ENCODE measurements at regions not wholly inside any gene's neighbourhood (a gene's known extent, or its start where the extent isn't known, plus 50 kb on each side); places are given as distances from the start of the nearest gene placed in this dataset.
A peak's percentile ranks its signal among the peaks of the same experiment; 100 is the strongest.

DNA sequence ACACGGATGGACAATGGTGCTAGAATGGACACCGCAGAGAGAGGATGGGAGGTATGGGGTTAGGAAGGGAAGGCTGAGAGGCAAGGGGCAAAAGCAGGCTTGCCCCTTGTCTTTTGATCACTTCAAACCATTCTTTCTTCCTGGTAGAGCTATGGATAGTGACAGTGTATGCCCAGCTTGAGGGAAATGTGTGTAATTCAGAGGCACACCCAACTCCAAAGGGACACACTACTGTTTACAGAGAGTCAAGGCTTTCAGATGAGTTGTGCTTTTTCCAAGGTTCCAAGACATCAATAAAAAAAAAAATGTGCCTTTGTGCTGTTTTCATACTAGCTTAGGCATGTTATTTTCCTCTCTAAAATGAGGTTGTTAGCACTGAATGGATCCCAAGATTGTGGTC lies 185.0 kb downstream of the MCHR2 start (continued):
- TF ChIP-seq, protein P1, sequence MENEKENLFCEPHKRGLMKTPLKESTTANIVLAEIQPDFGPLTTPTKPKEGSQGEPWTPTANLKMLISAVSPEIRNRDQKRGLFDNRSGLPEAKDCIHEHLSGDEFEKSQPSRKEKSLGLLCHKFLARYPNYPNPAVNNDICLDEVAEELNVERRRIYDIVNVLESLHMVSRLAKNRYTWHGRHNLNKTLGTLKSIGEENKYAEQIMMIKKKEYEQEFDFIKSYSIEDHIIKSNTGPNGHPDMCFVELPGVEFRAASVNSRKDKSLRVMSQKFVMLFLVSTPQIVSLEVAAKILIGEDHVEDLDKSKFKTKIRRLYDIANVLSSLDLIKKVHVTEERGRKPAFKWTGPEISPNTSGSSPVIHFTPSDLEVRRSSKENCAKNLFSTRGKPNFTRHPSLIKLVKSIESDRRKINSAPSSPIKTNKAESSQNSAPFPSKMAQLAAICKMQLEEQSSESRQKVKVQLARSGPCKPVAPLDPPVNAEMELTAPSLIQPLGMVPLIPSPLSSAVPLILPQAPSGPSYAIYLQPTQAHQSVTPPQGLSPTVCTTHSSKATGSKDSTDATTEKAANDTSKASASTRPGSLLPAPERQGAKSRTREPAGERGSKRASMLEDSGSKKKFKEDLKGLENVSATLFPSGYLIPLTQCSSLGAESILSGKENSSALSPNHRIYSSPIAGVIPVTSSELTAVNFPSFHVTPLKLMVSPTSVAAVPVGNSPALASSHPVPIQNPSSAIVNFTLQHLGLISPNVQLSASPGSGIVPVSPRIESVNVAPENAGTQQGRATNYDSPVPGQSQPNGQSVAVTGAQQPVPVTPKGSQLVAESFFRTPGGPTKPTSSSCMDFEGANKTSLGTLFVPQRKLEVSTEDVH (IDR thresholded peaks at IDR 0.05; ENCODE audit: low read depth, partially characterized antibody), result no peak
- TF ChIP-seq PPARD (CRISPR knock-in tag; IDR thresholded peaks at IDR 0.05) (no peak), LCOR (CRISPR knock-in tag; IDR thresholded peaks at IDR 0.05) (no peak)
- TF ChIP-seq, protein P2, sequence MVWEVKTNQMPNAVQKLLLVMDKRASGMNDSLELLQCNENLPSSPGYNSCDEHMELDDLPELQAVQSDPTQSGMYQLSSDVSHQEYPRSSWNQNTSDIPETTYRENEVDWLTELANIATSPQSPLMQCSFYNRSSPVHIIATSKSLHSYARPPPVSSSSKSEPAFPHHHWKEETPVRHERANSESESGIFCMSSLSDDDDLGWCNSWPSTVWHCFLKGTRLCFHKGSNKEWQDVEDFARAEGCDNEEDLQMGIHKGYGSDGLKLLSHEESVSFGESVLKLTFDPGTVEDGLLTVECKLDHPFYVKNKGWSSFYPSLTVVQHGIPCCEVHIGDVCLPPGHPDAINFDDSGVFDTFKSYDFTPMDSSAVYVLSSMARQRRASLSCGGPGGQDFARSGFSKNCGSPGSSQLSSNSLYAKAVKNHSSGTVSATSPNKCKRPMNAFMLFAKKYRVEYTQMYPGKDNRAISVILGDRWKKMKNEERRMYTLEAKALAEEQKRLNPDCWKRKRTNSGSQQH (CRISPR knock-in tag; IDR thresholded peaks at IDR 0.05), result no peak
- TF ChIP-seq, protein P3, sequence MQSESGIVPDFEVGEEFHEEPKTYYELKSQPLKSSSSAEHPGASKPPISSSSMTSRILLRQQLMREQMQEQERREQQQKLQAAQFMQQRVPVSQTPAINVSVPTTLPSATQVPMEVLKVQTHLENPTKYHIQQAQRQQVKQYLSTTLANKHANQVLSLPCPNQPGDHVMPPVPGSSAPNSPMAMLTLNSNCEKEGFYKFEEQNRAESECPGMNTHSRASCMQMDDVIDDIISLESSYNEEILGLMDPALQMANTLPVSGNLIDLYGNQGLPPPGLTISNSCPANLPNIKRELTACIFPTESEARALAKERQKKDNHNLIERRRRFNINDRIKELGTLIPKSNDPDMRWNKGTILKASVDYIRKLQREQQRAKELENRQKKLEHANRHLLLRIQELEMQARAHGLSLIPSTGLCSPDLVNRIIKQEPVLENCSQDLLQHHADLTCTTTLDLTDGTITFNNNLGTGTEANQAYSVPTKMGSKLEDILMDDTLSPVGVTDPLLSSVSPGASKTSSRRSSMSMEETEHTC (IDR thresholded peaks at IDR 0.05), result no peak

DNA sequence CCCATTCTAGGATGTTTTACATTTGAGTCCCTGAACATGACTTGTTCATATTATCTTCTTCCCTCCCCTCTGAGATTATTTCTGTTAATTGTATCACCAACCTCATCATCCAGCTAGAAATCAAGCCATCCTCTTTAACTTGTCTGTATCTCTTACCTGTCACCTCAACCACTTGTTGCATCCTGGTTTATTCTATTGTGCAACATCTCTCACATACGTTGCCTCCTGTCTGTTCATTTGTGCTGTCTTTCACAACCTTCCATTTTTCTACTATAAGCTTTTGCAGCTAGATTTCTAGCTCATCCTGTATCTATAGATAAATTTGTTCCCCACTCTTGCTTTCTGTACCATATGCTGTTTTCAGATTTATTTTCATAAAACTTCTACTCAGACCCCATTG lies 183.7 kb downstream of the MCHR2 start:
- H3K4me2 ChIP-seq (ENCODE audit: insufficient read depth, low read length), result no peak overlapping the region
- DNase-seq (ENCODE audit: extremely low read depth in 1 of 4, low spot score in 3 of 4) (no peak), ATAC-seq (no peak), FAIRE-seq (no peak)
- intact Hi-C loops (cut with micrococcal nuclease) (no loop called here), in situ Hi-C loops (cut with MboI) (no loop called here)
- 0% methylated on average over 1 of the region's 1 CpG for WGBS (ENCODE audit: insufficient coverage, low coverage, missing lambda C conversion rate)
- H3K4me3 ChIP-seq, result no peak overlapping the region
- no peaks in the 10 kb centered on the region for H3K36me3 ChIP-seq (ENCODE audit: control insufficient read depth, insufficient read depth, low read length)
- no peaks in the 10 kb centered on the region for H4K20me1 ChIP-seq (replicated peaks; ENCODE audit: control insufficient read depth, insufficient read depth, low read length)
- BruUV-seq (replicated peaks), result no TSS peak
- H3K9me1 ChIP-seq (ENCODE audit: control insufficient read depth, insufficient read depth, low read length), result no peaks in the 10 kb centered on the region
- no peak for TF ChIP-seq SIRT6 (IDR thresholded peaks at IDR 0.05; ENCODE audit: low read depth, low read length)
- TF ChIP-seq CEBPB (tag; IDR thresholded peaks at IDR 0.05), result peak; percentile 46
- TF ChIP-seq, protein P4, sequence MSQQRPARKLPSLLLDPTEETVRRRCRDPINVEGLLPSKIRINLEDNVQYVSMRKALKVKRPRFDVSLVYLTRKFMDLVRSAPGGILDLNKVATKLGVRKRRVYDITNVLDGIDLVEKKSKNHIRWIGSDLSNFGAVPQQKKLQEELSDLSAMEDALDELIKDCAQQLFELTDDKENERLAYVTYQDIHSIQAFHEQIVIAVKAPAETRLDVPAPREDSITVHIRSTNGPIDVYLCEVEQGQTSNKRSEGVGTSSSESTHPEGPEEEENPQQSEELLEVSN (IDR thresholded peaks at IDR 0.05; ENCODE audit: borderline replicate concordance in 1 of 2, extremely low read depth in 1 of 2, insufficient read depth in 1 of 2, insufficient read length in 1 of 2, low read depth in 1 of 2, low read length in 1 of 2, poor library complexity in 1 of 2, severe bottlenecking in 1 of 2), result no peak
- no peak for TF ChIP-seq CEBPG (CRISPR knock-in tag; IDR thresholded peaks at IDR 0.05)
- TF ChIP-seq CEBPG (tag; conservative IDR thresholded peaks at IDR 0.05 in 1 of 2, IDR thresholded peaks at IDR 0.05 in 1 of 2), result 0 out of 4 replicates have a peak, but pooled peaks of 1 of the 2 experiments have one; percentile 50
- no peaks in the 10 kb centered on the region for H3K9me3 ChIP-seq (replicated peaks; ENCODE audit: control insufficient read depth, insufficient read depth, low read depth, low read length)
- H3K9ac ChIP-seq (ENCODE audit: insufficient read depth in 1 of 2, low read depth in 2 of 2, low read length in 2 of 2), result no peak overlapping the region
- ChIA-PET CTCF (ENCODE audit: low intra/inter-chr PET ratio) (no interaction called here), POLR2A (interaction anchor here (0.6 kb wide), 2 partner anchors 293 to 370 kb away, joined by 3 read pairs; no protein-coding TSS in a partner anchor)
- no peak overlapping the region for H3K27ac ChIP-seq (ENCODE audit: extremely low read depth, low read depth, low read length)
- H3K27me3 ChIP-seq (ENCODE audit: control insufficient read depth in 2 of 2, insufficient read depth in 2 of 2, low read length in 2 of 2), result no peaks in the 10 kb centered on the region
- no peaks in the 10 kb centered on the region for H3K79me2 ChIP-seq (ENCODE audit: control insufficient read depth, insufficient read depth, low read length)
- no peak overlapping the region for H2AFZ ChIP-seq (ENCODE audit: low read depth, low read length)
- no peaks in the 10 kb centered on the region for H3K4me1 ChIP-seq (replicated peaks in 1 of 2; ENCODE audit: control insufficient read depth in 2 of 2, insufficient read depth in 2 of 2, low read length in 2 of 2)

Measured in K562 (cell line).